Hepatocyte (in vitro differentiated cells): ENCODE measurements at regions not wholly inside any gene's neighbourhood (a gene's known extent, or its start where the extent isn't known, plus 50 kb on each side); places are given as distances from the start of the nearest gene placed in this dataset.

Experiments
- EZH2phosphoT487 ChIP-seq: fragments of 200-600 bp; sonication (generic); IDR thresholded peaks from one replicate; pipeline ENCODE4 v1.6.1; 2018; ENCODE audit warnings: antibody characterized with exemption, mild to moderate bottlenecking, low read depth, moderate library complexity; ENCODE audit not compliant: unreplicated experiment, severe bottlenecking
- TF ChIP-seq, protein P1 (sequence below): fragments of 200-600 bp; sonication (generic); IDR thresholded peaks from 2 replicates; pipeline ENCODE4 v1.5.1; 2016; ENCODE audit warnings: antibody characterized with exemption, mild to moderate bottlenecking; ENCODE audit not compliant: poor library complexity

DNA sequence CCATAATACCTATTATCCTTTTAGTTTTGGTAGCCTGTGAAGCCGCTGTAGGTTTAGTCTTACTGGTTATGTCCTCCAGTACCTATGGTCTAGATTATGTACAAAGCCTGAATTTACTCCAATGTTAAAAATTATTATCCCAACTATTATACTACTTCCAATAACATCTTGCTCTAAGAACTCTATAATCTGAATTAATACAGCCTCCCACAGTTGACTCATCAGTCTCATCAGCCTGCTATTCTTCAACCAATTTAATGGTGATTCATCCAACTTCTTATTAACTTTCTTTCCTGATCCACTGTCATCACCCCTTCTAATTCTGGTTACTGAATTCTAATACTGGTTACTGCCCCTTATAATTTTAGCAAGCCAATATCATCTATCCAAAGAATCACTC is 370.3 kb upstream of the OPRM1 start:
- TF ChIP-seq, protein P1, sequence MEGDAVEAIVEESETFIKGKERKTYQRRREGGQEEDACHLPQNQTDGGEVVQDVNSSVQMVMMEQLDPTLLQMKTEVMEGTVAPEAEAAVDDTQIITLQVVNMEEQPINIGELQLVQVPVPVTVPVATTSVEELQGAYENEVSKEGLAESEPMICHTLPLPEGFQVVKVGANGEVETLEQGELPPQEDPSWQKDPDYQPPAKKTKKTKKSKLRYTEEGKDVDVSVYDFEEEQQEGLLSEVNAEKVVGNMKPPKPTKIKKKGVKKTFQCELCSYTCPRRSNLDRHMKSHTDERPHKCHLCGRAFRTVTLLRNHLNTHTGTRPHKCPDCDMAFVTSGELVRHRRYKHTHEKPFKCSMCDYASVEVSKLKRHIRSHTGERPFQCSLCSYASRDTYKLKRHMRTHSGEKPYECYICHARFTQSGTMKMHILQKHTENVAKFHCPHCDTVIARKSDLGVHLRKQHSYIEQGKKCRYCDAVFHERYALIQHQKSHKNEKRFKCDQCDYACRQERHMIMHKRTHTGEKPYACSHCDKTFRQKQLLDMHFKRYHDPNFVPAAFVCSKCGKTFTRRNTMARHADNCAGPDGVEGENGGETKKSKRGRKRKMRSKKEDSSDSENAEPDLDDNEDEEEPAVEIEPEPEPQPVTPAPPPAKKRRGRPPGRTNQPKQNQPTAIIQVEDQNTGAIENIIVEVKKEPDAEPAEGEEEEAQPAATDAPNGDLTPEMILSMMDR = no peak
- no peak for TF ChIP-seq EZH2phosphoT487
